Fibroblast of lung (primary cell): ENCODE measurements at regions not wholly inside any gene's neighbourhood (a gene's known extent, or its start where the extent isn't known, plus 50 kb on each side); places are given as distances from the start of the nearest gene placed in this dataset.

ENCODE experiments used
- CTCF ChIP-seq, 2 donors: IDR thresholded peaks in 1 of 2; conservative IDR thresholded peaks in 1 of 2; 1 replicate in 1 of 2; 2 replicates in 1 of 2; pipeline ENCODE4 v1.5.1; 2011 to 2012; ENCODE audit warnings: low read length in 2 of 2, control low read depth in 1 of 2, inconsistent platforms in 1 of 2, low read depth in 1 of 2, mild to moderate bottlenecking in 1 of 2
- EZH2 ChIP-seq: IDR thresholded peaks from 2 replicates; pipeline ENCODE4 v1.5.1; 2012; ENCODE audit warnings: low read length, control low read depth, mild to moderate bottlenecking; ENCODE audit errors: missing control alignments

GRCh38 chr16:31710880-31711279 lies 162.7 kb upstream of the ZNF267 start:
- TF ChIP-seq CTCF (conservative IDR thresholded peaks at IDR 0.05 in 1 of 2, IDR thresholded peaks at IDR 0.05 in 1 of 2; ENCODE audit: low read depth in 1 of 2, low read length in 2 of 2) (no peak), EZH2 (no peak)
